NCI-H146 (cell line): ENCODE measurements at regions not wholly inside any gene's neighbourhood (a gene's known extent, or its start where the extent isn't known, plus 50 kb on each side); places are given as distances from the start of the nearest gene placed in this dataset.

Experiments
- DNase-seq: peaks from one replicate; lab custom pipeline; 2025; lab: John Stamatoyannopoulos, UW

- DNase-seq = no peak
Measured at GRCh38 chr6:22067671-22068070, 229.2 kb downstream of the PRL start.

GRCh38 chr6:22068561-22069305, 228.1 kb downstream of the PRL start:
- no peak for DNase-seq

GRCh38 chr6:22069306-22069800, 227.5 kb downstream of the PRL start:
- DNase-seq = no peak

- no peak for DNase-seq
Measured at GRCh38 chr6:22071270-22072041, 225.4 kb downstream of the PRL start.

- no peak for DNase-seq
Measured at GRCh38 chr6:22072949-22073348, 223.9 kb downstream of the PRL start.

GRCh38 chr6:22073516-22074198, 223.2 kb downstream of the PRL start:
- no peak for DNase-seq

GRCh38 chr6:22078288-22078687, 218.5 kb downstream of the PRL start:
- DNase-seq = no peak

- DNase-seq = no peak
Measured at GRCh38 chr6:22078802-22079545, 217.9 kb downstream of the PRL start.

GRCh38 chr6:22079783-22080182, 217.1 kb downstream of the PRL start:
- DNase-seq = no peak

GRCh38 chr6:22081709-22082108, 215.1 kb downstream of the PRL start:
- no peak for DNase-seq

- peak; percentile 8 for DNase-seq
Measured at GRCh38 chr6:22082218-22082617, 214.6 kb downstream of the PRL start.

GRCh38 chr6:22083119-22083518, 213.7 kb downstream of the PRL start:
- DNase-seq = no peak

GRCh38 chr6:22087960-22088706, 208.7 kb downstream of the PRL start:
- DNase-seq = no peak

- no peak for DNase-seq
Measured at GRCh38 chr6:22091424-22091948, 205.3 kb downstream of the PRL start.

- DNase-seq = no peak
Measured at GRCh38 chr6:22095836-22096235, 201.0 kb downstream of the PRL start.

- no peak for DNase-seq
Measured at GRCh38 chr6:22098601-22099031, 198.2 kb downstream of the PRL start.

- DNase-seq = no peak
Measured at GRCh38 chr6:22099231-22099630, 197.6 kb downstream of the PRL start.

- DNase-seq = no peak
Measured at GRCh38 chr6:22099923-22100322, 196.9 kb downstream of the PRL start.

- DNase-seq = no peak
Measured at GRCh38 chr6:22101163-22101562, 195.7 kb downstream of the PRL start.

GRCh38 chr6:22102671-22103070, 194.2 kb downstream of the PRL start:
- DNase-seq = no peak

GRCh38 chr6:22106451-22106850, 190.4 kb downstream of the PRL start:
- DNase-seq = no peak
